B cell (primary cell): ENCODE measurements at regions not wholly inside any gene's neighbourhood (a gene's known extent, or its start where the extent isn't known, plus 50 kb on each side); places are given as distances from the start of the nearest gene placed in this dataset.

ENCODE experiments used
- EZH2 ChIP-seq: IDR thresholded peaks from 2 replicates; pipeline ENCODE4 v1.6.1; 2012; ENCODE audit warnings: borderline replicate concordance, low read depth, mild to moderate bottlenecking, moderate library complexity, low read length; ENCODE audit not compliant: insufficient read depth, poor library complexity, severe bottlenecking
- TF ChIP-seq, protein P1 (sequence below): fragments of 200-600 bp; IDR thresholded peaks from one replicate; pipeline ENCODE4 v1.8.0; 2022; ENCODE audit warnings: antibody characterized with exemption, mild to moderate bottlenecking

DNA sequence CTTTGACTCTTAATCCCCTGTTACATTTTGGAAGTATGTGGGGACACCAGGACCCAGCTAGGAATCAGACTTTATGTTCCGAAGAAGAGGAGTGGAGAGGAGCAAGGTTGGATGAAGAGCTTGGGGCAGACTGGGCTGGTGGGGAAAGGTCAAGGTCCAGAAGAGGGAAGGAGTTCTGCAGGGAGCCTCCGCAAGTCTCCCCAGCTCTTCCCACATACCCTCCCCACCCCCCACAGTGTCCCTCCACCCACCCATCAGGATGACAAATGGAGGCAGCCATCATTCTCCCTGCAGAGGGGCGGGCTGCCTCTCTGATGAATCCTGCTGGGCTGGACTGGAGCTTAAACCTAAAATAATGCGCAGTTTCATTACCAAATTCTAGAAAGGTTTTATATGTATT, 77.2 kb downstream of the ACKR3 start:
- TF ChIP-seq, protein P1, sequence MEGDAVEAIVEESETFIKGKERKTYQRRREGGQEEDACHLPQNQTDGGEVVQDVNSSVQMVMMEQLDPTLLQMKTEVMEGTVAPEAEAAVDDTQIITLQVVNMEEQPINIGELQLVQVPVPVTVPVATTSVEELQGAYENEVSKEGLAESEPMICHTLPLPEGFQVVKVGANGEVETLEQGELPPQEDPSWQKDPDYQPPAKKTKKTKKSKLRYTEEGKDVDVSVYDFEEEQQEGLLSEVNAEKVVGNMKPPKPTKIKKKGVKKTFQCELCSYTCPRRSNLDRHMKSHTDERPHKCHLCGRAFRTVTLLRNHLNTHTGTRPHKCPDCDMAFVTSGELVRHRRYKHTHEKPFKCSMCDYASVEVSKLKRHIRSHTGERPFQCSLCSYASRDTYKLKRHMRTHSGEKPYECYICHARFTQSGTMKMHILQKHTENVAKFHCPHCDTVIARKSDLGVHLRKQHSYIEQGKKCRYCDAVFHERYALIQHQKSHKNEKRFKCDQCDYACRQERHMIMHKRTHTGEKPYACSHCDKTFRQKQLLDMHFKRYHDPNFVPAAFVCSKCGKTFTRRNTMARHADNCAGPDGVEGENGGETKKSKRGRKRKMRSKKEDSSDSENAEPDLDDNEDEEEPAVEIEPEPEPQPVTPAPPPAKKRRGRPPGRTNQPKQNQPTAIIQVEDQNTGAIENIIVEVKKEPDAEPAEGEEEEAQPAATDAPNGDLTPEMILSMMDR: no peak
- TF ChIP-seq EZH2: no peak
